NCI-H2107 (cell line): ENCODE measurements at regions not wholly inside any gene's neighbourhood (a gene's known extent, or its start where the extent isn't known, plus 50 kb on each side); places are given as distances from the start of the nearest gene placed in this dataset.
"Not testable (repeated sequence)": the region's sequence is repeated elsewhere in the genome, so short reads cannot be mapped to it uniquely, and the experiment has no call there.

ENCODE experiments used
- DNase-seq: peaks from one replicate; lab custom pipeline; 2025; lab: John Stamatoyannopoulos, UW

- no peak for DNase-seq
These were observed 58.8 kb downstream of the UQCRFS1 start for GRCh38 chr19:29154163-29154562.

GRCh38 chr19:29145756-29146155, 67.2 kb downstream of the UQCRFS1 start:
- no peak for DNase-seq

- no peak for DNase-seq
These were observed 69.8 kb downstream of the UQCRFS1 start for GRCh38 chr19:29143183-29143582.

- no peak for DNase-seq
These were observed 73.7 kb downstream of the UQCRFS1 start for GRCh38 chr19:29139227-29139626.

- DNase-seq: not testable (repeated sequence)
These were observed 74.7 kb downstream of the UQCRFS1 start for GRCh38 chr19:29138206-29138605.

- DNase-seq: no peak
These were observed 81.5 kb downstream of the UQCRFS1 start for GRCh38 chr19:29131456-29131855.

GRCh38 chr19:29129148-29129547, 83.8 kb downstream of the UQCRFS1 start:
- no peak for DNase-seq

GRCh38 chr19:29128203-29128602, 84.7 kb downstream of the UQCRFS1 start:
- no peak for DNase-seq

- DNase-seq: no peak
These were observed 90.8 kb downstream of the UQCRFS1 start for GRCh38 chr19:29122185-29122584.

- DNase-seq: no peak
These were observed 91.3 kb downstream of the UQCRFS1 start for GRCh38 chr19:29121684-29122083.

GRCh38 chr19:29120466-29120865, 92.5 kb downstream of the UQCRFS1 start:
- no peak for DNase-seq

- DNase-seq: no peak
These were observed 93.4 kb downstream of the UQCRFS1 start for GRCh38 chr19:29119590-29119989.

GRCh38 chr19:29118389-29118788, 94.6 kb downstream of the UQCRFS1 start:
- DNase-seq: no peak

GRCh38 chr19:29117926-29118325, 95.0 kb downstream of the UQCRFS1 start:
- DNase-seq: no peak

- no peak for DNase-seq
These were observed 97.8 kb downstream of the UQCRFS1 start for GRCh38 chr19:29115181-29115580.

- DNase-seq: no peak
These were observed 99.1 kb downstream of the UQCRFS1 start for GRCh38 chr19:29113838-29114237.

- no peak for DNase-seq
These were observed 101.4 kb downstream of the UQCRFS1 start for GRCh38 chr19:29111576-29111975.

- DNase-seq: no peak
These were observed 105.1 kb downstream of the UQCRFS1 start for GRCh38 chr19:29107831-29108230.

- DNase-seq: no peak
These were observed 106.5 kb downstream of the UQCRFS1 start for GRCh38 chr19:29106346-29106885.

GRCh38 chr19:29105629-29106292, 107.2 kb downstream of the UQCRFS1 start:
- no peak for DNase-seq

- no peak for DNase-seq
These were observed 108.2 kb downstream of the UQCRFS1 start for GRCh38 chr19:29104605-29105241.

- no peak for DNase-seq
These were observed 114.0 kb downstream of the UQCRFS1 start for GRCh38 chr19:29098863-29099481.

- no peak for DNase-seq
These were observed 114.9 kb downstream of the UQCRFS1 start for GRCh38 chr19:29098091-29098490.
